GM12872 (cell line): ENCODE measurements at regions not wholly inside any gene's neighbourhood (a gene's known extent, or its start where the extent isn't known, plus 50 kb on each side); places are given as distances from the start of the nearest gene placed in this dataset.

Source experiments
- TF ChIP-seq, protein P1 (sequence below): IDR thresholded peaks from 3 replicates; pipeline ENCODE4 v1.5.1; 2011; ENCODE audit warnings: low read depth, mild to moderate bottlenecking, low read length, moderate library complexity; ENCODE audit not compliant: insufficient read depth

DNA sequence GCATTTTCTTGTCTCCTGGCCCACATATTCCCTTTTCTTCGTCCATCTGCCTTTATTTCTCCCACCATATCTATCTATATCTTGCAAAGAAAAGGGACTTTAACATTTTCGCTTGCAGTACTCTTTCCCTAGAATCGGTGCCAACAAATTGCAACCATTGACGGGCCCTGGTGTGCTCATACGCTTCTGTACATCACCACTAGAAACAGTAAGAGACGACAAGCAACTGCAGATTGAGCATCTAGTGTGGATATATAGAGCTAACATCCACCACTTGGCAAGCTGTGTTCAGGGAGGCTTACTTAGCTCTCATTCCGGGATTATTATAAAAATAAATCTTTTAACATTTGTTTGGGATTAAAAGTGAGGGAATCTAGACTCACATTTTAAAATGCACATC, 230.8 kb upstream of the PKN2 start:
- TF ChIP-seq, protein P1, sequence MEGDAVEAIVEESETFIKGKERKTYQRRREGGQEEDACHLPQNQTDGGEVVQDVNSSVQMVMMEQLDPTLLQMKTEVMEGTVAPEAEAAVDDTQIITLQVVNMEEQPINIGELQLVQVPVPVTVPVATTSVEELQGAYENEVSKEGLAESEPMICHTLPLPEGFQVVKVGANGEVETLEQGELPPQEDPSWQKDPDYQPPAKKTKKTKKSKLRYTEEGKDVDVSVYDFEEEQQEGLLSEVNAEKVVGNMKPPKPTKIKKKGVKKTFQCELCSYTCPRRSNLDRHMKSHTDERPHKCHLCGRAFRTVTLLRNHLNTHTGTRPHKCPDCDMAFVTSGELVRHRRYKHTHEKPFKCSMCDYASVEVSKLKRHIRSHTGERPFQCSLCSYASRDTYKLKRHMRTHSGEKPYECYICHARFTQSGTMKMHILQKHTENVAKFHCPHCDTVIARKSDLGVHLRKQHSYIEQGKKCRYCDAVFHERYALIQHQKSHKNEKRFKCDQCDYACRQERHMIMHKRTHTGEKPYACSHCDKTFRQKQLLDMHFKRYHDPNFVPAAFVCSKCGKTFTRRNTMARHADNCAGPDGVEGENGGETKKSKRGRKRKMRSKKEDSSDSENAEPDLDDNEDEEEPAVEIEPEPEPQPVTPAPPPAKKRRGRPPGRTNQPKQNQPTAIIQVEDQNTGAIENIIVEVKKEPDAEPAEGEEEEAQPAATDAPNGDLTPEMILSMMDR, result no peak

DNA sequence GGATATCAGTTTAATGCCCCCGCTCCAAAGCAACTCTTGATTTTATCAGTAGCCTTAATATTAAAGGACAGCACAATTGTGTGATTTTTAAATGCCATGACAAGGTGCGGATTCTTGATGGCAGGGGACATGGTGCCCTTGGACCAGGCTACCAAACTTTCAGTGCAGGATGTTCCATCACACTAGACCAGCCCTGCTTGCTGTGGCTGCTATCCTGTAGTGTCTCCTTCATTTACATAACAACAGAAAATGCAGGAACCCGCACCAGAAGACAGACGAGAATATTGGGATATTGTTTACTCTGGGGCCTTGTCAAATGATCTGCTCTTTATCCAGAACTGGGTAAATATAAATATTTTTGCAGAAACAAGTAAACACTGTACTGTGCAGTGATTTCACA, 229.3 kb upstream of the PKN2 start:
- TF ChIP-seq, protein P1, result no peak

DNA sequence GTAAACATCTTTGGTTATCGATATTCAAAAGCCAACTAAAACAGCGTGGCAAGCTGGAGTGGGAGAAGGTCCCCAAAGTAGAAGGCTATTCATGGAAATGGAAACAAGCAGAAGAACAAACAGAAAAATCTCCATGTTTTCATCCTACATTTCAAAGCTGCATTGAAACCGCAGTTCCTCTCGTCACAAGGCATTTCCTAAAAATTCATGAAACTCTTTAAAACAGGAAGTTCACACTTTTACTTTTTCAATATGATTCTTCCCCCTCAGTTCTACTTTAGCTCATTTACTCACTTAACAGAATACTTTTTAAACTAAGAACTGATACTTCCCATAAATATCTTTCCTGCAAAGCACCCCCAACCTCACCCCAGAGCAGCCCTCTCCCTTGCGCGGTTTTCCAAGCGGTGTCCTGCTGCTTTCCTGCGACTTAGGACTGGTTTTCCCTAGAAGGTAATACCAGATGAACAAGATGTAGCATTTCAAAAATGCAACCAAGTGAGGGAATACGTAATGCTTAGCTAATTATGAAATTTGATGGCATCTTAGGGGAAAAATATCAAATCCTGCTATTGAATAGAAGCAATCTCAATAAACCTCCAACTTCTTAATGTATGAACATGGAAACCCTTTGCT, 228.3 kb upstream of the PKN2 start:
- TF ChIP-seq, protein P1, result no peak

DNA sequence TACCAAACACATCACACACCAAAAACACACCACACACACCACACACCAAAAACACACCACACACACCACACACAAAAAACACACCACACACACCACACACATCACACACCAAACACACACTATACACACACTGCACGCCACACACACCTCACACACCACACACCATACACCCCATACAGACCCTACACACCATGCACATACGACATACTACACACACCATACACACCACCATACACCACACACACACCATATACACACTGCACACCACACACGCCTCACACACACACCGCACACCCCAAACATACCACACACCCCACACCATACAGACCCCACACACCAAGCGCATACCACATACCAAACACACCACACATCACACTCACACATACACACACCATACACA, 226.9 kb upstream of the PKN2 start:
- TF ChIP-seq, protein P1, result no peak

DNA sequence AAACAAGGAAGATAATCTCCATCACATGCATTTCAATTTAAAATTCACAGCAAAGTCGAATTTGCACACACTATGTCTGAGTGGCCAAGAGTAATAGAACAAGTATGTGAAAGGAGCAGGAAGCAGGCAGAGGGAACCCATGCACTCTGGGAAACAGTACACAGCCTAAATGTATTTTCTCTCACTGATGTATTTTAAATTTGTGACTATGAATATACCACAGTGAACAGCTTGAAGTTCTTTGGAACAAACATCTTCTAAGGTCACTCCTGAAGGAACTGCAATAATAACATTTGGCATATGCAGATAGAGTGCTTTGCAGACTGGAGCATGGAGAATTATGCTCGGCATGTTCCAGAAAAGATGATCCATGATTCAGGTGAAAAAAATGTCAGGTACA, 223.1 kb upstream of the PKN2 start:
- TF ChIP-seq, protein P1, result no peak

DNA sequence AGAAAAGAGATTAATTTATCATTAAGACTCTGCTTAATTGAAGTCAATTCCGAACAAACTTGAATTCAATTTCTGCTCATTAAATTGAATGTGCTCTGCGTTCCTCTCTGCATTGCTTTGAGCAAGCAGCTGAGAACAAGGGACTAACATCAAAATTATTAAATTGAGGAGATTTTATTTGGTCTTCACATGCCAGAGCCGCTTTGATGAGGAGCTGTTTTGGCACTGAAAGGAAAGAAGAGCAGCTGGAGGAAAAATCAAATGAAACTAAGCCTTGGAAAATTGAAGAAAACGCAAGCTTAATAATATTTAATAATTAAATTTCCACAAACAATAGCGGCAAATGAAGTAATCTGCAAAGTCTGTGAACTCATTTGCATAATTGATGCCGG, 222.0 kb upstream of the PKN2 start:
- TF ChIP-seq, protein P1, result no peak

DNA sequence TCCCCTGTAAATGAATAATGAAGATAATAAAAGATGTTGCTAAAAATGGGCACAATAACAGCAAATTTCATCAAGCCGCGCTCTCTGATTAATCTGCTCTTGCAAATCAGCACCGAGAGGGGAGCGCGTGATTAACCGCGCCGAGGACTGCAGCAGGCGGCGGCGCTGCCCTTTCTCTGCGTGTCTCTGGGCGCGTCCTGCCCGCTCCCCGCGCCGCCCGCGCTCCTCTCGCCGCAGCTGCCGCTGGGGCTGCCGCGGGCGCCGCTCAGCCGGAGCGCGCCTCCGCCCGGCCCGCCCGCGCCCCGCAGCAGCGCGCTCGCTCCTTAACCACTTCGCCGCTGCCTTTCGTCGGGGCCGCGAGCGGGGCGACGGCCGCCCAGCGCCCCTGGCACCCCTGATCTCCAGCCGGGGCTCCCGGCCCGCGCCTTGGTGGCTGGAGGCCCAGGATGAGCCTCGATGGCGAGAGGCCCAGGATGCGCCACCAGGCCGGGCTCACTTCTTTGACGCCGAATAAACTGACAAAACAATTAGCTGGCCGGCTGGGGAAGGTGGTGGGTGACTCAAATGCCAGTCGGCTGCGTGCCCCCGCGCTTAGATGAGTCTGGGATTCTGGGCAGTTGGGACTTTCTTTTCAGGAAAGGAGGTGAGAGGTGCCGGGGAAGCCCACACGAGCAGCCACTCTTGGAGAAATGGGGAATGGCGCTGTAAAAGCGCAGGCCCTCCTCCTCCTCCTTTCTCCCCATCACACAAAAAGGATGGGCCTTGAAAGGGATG, 221.4 kb upstream of the PKN2 start:
- TF ChIP-seq, protein P1, result no peak
